Natural killer cell treated with Interleukin-12 subunit alpha and Interleukin-12 subunit beta and Interleukin-15 and Interleukin-18, amount 100 ng/mL, for 72 hours (primary cell): ENCODE measurements at regions not wholly inside any gene's neighbourhood (a gene's known extent, or its start where the extent isn't known, plus 50 kb on each side); places are given as distances from the start of the nearest gene placed in this dataset.
"Not testable (repeated sequence)": the region's sequence is repeated elsewhere in the genome, so short reads cannot be mapped to it uniquely, and the experiment has no call there.

ENCODE experiments used
- ATAC-seq, 2 donors: fragments of 150-1000 bp; cut with Tn5 transposase in 1 of 2; sonication (Bioruptor Pico), chemical (Tn5 transposase) in 1 of 2; 2 replicates each; pipeline ENCODE4 v1.10.0; 2021
- DNase-seq: peaks from one replicate; pipeline ENCODE4 v3.0.0; 2022; ENCODE audit warnings: low spot score
- H3K27ac Mint-ChIP-seq, 2 donors: 1 replicate in 1 of 2; 2 replicates in 1 of 2; pipeline ENCODE4 v1.8.0; 2022; ENCODE audit warnings: mixed read lengths in 2 of 2, mild to moderate bottlenecking in 1 of 2, moderate library complexity in 1 of 2
- H3K27me3 Mint-ChIP-seq, 2 donors: 1 replicate in 1 of 2; 2 replicates in 1 of 2; pipeline ENCODE4 v1.8.0; 2022; ENCODE audit warnings: mixed read lengths in 2 of 2
- H3K36me3 Mint-ChIP-seq: one replicate; pipeline ENCODE4 v1.8.0; 2022; ENCODE audit warnings: mixed read lengths
- H3K4me1 Mint-ChIP-seq, 2 donors: 1 replicate in 1 of 2; 2 replicates in 1 of 2; pipeline ENCODE4 v1.8.0; 2022; ENCODE audit warnings: low read depth in 2 of 2, mixed read lengths in 2 of 2, mild to moderate bottlenecking in 1 of 2
- H3K4me3 Mint-ChIP-seq: one replicate; pipeline ENCODE4 v1.8.0; 2022; ENCODE audit warnings: mixed read lengths
- H3K9me3 Mint-ChIP-seq: 2 replicates; pipeline ENCODE4 v1.8.0; 2022; ENCODE audit warnings: mixed read lengths

DNA sequence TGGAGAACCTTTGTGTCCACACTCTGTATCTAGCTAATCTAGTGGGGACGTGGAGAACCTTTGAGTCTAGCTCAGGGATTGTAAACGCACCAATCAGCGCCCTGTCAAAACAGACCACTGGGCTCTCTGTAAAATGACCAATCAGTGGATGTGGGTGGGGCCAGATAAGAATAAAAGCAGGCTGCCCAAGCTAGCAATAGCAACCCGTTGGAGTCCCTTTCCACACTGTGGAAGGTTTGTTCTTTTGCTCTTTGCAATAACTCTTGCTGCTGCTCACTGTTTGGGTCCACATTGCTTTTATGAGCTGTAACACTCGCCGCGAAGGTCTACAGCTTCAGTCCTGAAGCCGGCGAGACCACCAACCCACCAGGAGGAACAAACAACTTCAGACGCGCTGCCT, 187.7 kb upstream of the NLRP1 start:
- not testable (repeated sequence) for DNase-seq, H3K9me3 Mint-ChIP-seq, H3K36me3 Mint-ChIP-seq, ATAC-seq, H3K4me3 Mint-ChIP-seq, H3K27ac Mint-ChIP-seq, H3K4me1 Mint-ChIP-seq
- peaks cover 19 to 20% of the 10 kb centered on the region in 2 donors for H3K27me3 Mint-ChIP-seq

DNA sequence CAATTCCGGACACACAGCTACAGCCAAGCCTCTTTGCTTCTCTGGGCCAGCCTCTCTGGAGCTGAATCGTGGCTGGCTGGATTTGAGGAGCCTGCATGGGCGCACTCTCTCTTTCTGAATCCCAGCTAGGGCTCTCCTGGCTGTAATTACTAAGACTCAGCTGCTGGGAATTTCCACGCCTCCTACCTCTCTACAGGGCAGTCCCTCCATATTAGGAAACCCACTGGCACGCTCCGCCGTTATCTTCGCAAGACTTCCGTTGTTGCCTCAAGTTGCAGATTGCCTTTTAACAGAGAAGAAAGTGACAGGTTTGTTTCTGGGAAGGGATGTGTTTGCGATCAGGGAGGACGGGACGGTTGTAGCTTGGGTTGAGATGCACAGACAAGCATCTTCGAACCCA, 188.4 kb upstream of the NLRP1 start:
- H3K36me3 Mint-ChIP-seq = no peaks in the 10 kb centered on the region
- peaks cover 4 to 5% of the 10 kb centered on the region in 2 donors for H3K4me1 Mint-ChIP-seq
- H3K9me3 Mint-ChIP-seq = no peaks in the 10 kb centered on the region
- DNase-seq = no peak
- no peak overlapping the region for H3K27ac Mint-ChIP-seq
- H3K4me3 Mint-ChIP-seq = no peak overlapping the region
- ATAC-seq = no peak
- peaks cover 25 to 26% of the 10 kb centered on the region in 2 donors for H3K27me3 Mint-ChIP-seq

DNA sequence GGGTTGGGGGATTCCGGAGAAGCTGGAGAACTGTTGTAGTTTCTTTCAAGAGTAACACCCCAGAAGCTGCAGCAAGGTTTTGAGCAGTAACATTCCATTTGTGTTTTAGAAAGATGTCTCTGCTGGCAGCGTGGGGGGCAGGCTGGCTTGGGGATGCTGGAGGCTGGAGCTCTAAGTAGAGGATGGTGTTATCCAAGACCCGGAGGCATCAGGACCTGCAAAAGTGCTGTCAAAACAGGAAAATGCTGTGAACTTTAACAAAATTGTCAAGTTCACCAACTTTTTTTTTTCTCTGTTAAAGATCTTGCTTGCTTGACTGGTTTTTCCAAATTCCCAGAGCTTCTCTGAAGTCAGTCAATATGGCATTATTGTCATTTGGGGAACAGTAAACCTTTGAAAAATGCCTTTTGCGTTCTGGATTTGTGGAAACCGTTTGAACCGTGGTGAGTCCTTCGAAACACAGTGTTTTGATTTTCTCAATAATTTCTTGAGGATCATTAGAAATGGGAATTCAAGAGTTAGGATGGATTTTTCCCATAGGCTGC, 189.6 kb upstream of the NLRP1 start:
- ATAC-seq = no peak
- Mint-ChIP-seq H3K4me3 (no peak overlapping the region), H3K27ac (no peak overlapping the region), H3K27me3 (peaks cover 23 to 24% of the 10 kb centered on the region in 2 donors), H3K36me3 (no peaks in the 10 kb centered on the region), H3K9me3 (no peaks in the 10 kb centered on the region), H3K4me1 (peaks cover 4 to 5% of the 10 kb centered on the region in 2 donors)
- no peak for DNase-seq

DNA sequence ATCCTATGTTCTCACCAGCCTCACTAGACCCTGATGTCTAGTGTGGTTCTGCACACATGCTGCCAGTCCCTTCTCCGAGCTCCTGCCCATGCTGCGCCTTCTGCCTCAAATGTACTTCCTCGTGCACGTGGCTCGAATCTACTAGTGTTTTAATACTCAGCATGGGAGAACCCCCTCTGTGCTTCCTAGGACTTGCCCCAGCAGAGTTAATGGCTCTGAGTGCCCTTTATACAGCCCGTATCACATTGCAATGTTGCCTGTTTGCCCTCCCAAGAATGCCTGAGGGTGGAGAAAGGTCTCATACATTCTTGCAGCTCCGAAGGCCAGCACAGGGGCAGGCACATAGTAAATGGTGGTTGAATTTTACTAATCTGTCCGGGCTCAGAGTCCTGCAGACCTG, 190.8 kb upstream of the NLRP1 start:
- Mint-ChIP-seq H3K27me3 (peaks cover 27 to 30% of the 10 kb centered on the region in 2 donors), H3K36me3 (no peaks in the 10 kb centered on the region), H3K27ac (no peak overlapping the region), H3K4me3 (no peak overlapping the region), H3K4me1 (peaks cover 4 to 5% of the 10 kb centered on the region in 2 donors), H3K9me3 (no peaks in the 10 kb centered on the region)
- DNase-seq (no peak), ATAC-seq (no peak)

DNA sequence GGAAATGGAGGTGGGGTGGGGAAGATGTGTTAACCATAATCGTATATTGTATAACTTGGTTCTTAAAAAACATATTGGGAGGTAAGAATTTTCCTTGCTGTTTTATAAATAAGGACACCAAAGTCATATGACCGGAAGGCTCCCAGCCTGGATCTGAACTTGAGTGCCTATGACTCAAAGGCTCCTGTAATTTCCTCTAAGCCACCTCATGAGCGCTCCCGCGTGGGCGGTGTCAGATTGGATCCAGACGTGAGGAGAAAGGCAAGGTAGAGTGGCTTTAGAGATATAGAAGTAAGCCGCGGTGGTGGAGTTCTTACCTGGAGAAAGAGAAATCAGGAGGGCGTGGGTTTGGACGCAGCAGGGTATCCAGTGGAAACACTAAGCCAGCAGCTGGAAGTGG, 196.2 kb upstream of the NLRP1 start:
- H3K27ac Mint-ChIP-seq = no peak overlapping the region
- H3K4me1 Mint-ChIP-seq = peaks cover 4 to 5% of the 10 kb centered on the region in 2 donors
- DNase-seq = no peak
- H3K27me3 Mint-ChIP-seq = peaks cover 33 to 49% of the 10 kb centered on the region in 2 donors
- H3K36me3 Mint-ChIP-seq = no peaks in the 10 kb centered on the region
- H3K9me3 Mint-ChIP-seq = no peaks in the 10 kb centered on the region
- no peak for ATAC-seq
- H3K4me3 Mint-ChIP-seq = no peak overlapping the region

DNA sequence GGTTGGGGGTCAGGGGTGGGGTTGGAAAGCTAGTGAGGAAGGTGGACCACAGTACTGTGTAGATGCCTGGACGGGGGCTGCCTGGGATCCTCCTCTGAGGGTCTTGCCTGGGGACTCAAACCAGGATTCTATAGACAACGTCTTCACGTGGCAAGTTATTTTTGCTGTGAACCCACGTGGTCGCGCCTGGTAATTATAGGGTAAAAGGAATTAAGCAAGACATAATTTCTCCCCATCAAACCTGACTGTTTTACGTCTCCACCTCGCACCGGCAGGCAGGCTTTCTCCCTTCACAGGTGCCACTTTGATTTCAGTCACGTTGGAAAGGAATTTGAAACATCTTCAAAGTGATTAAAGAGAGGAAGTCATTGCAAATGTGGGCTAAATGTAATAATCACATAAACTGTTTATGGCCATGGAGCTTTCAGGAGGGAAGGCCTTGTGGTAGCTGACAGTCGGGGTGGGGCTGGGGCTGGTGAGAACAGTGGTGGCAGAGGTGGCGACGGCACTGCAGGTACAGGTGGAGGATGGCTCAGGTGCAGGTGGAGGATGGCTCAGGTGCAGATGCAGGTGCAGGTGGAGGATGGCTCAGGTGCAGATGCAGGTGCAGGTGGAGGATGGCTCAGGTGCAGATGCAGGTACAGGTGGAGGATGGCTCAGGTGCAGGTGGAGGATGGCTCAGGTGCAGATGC, 197.1 kb upstream of the NLRP1 start:
- no peak overlapping the region for H3K4me3 Mint-ChIP-seq
- no peak overlapping the region for H3K27ac Mint-ChIP-seq
- no peaks in the 10 kb centered on the region for H3K9me3 Mint-ChIP-seq
- peaks cover 30 to 51% of the 10 kb centered on the region in 2 donors for H3K27me3 Mint-ChIP-seq
- peaks cover 0 to under 1% of the 10 kb centered on the region in 2 donors for H3K4me1 Mint-ChIP-seq
- H3K36me3 Mint-ChIP-seq = no peaks in the 10 kb centered on the region
- ATAC-seq (no peak), DNase-seq (no peak)

DNA sequence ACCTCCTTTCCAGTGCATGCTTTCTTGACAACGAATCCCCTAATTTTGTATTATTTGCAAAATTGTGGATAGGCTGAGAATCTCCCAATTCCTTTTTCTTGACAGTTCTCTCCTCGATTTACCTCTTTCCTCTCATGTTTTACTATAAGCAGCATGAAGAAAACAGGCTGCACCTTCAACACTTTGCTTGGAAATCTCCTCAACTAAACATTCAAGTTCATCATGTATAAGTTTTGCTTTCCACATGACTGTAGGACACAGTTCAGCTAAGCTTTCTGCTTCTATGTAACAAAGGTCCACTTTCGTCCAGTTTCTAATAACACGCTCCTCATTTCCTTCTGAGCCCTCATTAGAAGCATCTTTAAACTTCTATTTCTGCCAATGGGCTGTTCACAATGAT, 199.0 kb upstream of the NLRP1 start:
- Mint-ChIP-seq H3K4me1 (no peaks in the 10 kb centered on the region), H3K9me3 (no peaks in the 10 kb centered on the region), H3K27me3 (peaks cover 23 to 38% of the 10 kb centered on the region in 2 donors), H3K4me3 (no peak overlapping the region), H3K27ac (no peak overlapping the region), H3K36me3 (no peaks in the 10 kb centered on the region)
- DNase-seq = no peak
- ATAC-seq = no peak

DNA sequence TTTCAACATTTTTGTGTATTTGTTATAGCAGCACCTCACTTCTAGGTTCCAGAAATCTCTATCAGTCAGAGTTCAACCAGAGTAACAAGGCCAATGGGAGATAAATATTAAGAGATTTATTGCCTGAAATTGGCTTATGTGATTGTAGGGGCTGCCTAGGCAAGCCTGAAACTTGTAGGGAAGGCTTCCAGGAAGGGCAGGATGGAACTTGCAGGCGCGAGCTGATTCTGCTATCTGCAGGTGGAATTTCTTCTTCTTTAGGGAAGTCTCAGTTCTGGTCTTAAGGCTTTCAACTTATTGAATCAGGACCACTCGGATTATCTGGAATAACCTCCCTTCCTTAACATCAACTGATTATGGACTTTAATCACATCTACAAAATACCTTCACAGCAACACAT, 199.5 kb upstream of the NLRP1 start:
- H3K9me3 Mint-ChIP-seq = no peaks in the 10 kb centered on the region
- H3K27ac Mint-ChIP-seq = no peak overlapping the region
- no peaks in the 10 kb centered on the region for H3K36me3 Mint-ChIP-seq
- H3K4me1 Mint-ChIP-seq = no peaks in the 10 kb centered on the region
- peaks cover 22 to 38% of the 10 kb centered on the region in 2 donors for H3K27me3 Mint-ChIP-seq
- DNase-seq = no peak
- H3K4me3 Mint-ChIP-seq = no peak overlapping the region
- no peak for ATAC-seq

DNA sequence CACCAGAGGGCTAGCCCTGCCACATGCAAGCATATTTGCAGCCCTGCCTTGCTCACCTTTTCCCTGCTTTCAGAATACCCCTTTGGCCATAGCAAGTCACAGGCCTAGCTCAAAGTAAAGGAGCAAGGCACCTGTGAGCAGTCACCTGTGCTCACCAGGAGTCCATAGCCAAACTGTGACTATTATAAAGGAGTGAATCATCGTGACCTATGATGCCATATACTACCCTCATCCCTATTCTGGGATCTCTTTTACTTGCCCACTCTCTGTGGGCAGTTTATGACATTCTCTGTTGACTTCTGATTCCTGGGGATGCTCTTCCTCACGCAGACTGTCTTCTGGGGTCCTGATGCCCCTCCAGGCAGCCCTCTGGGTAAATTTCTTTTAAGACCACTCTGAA, 200.5 kb upstream of the NLRP1 start:
- DNase-seq (no peak), ATAC-seq (no peak)
- Mint-ChIP-seq H3K4me1 (no peaks in the 10 kb centered on the region), H3K36me3 (no peaks in the 10 kb centered on the region), H3K27me3 (peaks cover 22 to 35% of the 10 kb centered on the region in 2 donors), H3K27ac (no peak overlapping the region), H3K9me3 (no peaks in the 10 kb centered on the region), H3K4me3 (no peak overlapping the region)

DNA sequence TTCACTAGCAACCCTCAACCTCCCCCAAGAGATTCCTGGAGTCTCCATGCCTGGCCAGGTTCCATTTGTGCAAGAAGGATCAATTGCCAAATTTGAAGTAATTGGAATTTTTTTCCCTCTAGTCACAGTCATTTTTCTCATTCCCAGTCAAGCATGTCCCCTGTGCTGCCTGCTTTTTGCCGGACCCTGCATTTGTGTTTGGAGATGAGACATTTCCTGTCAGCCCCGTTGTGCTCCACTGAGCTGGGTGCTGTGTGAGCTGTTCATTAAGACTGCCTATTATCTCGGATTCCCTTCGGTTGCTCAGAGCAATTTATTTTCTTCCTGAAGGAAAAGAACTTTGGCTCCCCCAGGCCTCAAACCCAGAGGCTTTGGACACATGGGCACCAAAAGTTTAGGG, 201.0 kb upstream of the NLRP1 start:
- Mint-ChIP-seq H3K4me1 (no peaks in the 10 kb centered on the region), H3K27me3 (peaks cover 25 to 41% of the 10 kb centered on the region in 2 donors), H3K9me3 (no peaks in the 10 kb centered on the region), H3K4me3 (no peak overlapping the region), H3K27ac (no peak overlapping the region), H3K36me3 (no peaks in the 10 kb centered on the region)
- DNase-seq (no peak), ATAC-seq (no peak)

DNA sequence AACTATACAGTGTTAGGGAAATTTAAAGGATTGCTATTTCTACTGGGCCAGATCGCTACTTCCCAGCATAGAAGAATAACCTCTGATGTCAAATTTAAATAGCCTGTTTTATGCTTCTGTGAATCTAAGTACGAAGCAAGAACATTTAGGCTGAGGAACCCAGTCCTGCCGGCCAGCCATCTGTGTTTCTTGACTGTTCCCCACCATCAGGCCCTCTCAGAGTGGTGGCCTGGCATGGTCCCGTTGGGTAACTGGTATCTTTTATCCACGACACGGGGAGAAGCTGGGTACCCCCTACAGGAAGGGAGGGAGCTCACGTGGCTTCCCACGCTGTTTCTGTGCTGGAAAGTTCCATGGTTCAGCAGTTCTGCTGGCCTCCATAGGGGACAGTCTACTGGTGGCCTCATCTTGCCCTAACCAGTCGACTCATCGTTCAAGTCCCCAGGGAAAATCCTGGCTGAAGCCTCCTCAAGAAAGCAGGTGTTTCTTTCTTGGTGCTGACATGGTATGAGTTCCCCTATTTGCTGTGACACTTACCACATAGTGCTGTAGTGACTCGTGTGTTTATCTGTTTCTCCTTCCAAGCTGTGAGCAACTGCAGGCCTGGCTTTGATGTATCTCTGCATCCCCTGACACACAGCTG, 201.7 kb upstream of the NLRP1 start:
- H3K9me3 Mint-ChIP-seq = no peaks in the 10 kb centered on the region

DNA sequence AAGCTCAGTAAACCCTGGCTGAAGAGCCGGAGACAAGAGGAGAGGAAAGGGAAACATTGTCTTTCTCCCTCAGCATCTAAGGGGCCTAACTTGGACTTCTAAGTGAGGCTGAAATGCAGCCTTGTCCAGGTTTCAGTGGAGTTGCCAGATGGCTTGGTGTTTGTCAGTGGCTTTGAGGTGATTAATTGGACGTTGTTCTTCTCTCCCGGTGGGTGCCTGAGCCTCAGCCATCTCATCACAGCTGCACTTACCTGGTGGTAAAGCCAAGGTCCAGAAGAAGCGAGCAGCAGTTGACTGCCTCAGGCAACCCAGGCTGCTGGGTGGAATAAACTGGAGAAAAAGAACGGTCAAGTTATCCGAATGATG, 202.2 kb upstream of the NLRP1 start:
- Mint-ChIP-seq H3K27ac (no peak overlapping the region), H3K4me1 (no peaks in the 10 kb centered on the region), H3K4me3 (no peak overlapping the region), H3K36me3 (no peaks in the 10 kb centered on the region), H3K9me3 (no peaks in the 10 kb centered on the region), H3K27me3 (peaks cover 19 to 41% of the 10 kb centered on the region in 2 donors)
- ATAC-seq = no peak
- DNase-seq = no peak

More for the DNA sequence above, 201.7 kb upstream of the NLRP1 start:
- no peak for DNase-seq
- Mint-ChIP-seq H3K27me3 (peaks cover 21 to 41% of the 10 kb centered on the region in 2 donors), H3K27ac (no peak overlapping the region), H3K4me1 (no peaks in the 10 kb centered on the region), H3K4me3 (no peak overlapping the region), H3K36me3 (no peaks in the 10 kb centered on the region)
- ATAC-seq = no peak

DNA sequence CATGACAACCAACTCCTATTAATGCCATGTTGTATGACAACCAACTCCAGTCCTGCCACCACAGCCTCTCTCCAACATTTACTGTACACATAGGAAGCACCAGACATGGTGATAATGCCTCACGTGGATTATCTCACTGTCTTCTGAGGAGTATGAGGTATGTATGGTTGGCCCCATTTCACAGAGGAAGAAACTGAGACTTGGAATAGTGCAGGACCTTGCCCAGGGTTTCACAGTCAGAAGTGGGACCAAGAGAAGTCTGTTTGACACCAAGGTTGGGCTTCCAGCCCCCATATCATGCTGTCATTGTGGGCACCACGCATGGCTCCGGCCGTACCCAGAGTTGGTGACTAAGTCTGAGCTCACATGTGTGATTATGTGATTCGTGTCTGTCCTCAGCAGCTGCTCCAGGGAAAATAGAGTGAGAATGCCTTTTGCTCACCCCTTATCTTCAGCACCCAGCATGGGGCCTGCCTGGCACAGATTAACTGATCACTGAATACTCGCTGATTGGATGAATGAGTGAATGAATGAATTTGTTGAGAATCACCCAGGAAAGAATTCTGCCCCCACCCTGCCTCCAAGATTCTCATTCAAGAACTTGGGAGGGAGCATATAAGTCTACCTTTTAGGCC, 204.1 kb upstream of the NLRP1 start:
- Mint-ChIP-seq H3K9me3 (peaks cover 9% of the 10 kb centered on the region), H3K27me3 (peaks cover 24 to 50% of the 10 kb centered on the region in 2 donors), H3K36me3 (peaks cover 10% of the 10 kb centered on the region), H3K4me1 (no peaks in the 10 kb centered on the region), H3K4me3 (no peak overlapping the region), H3K27ac (no peak overlapping the region)
- ATAC-seq (no peak), DNase-seq (no peak)

DNA sequence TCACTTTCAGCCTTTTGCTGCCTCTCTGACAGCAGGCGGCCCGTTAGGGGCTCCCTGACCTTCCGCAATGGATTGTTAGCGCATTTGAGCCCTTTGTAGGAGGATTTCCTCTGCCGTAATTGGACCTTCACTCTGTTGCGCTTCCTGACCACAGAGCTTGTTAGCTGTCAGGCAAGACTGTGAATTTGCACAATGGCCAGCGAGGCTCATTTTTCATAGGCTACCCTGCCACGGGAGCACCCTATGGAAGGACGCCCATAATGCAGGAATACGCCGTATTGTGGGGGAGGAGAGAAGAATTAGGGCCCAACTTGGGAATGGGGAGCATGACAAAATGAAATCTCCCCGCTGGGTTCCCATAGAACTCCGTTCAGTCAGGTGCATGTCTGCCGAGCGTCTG, 205.2 kb upstream of the NLRP1 start:
- Mint-ChIP-seq H3K36me3 (peaks cover 10% of the 10 kb centered on the region), H3K27ac (no peak overlapping the region), H3K9me3 (peaks cover 9% of the 10 kb centered on the region), H3K4me3 (no peak overlapping the region), H3K27me3 (peaks cover 22 to 44% of the 10 kb centered on the region in 2 donors), H3K4me1 (no peaks in the 10 kb centered on the region)
- ATAC-seq (no peak), DNase-seq (no peak)
